Lower leg skin (tissue), 3 donors: ENCODE measurements at regions not wholly inside any gene's neighbourhood (a gene's known extent, or its start where the extent isn't known, plus 50 kb on each side); places are given as distances from the start of the nearest gene placed in this dataset.

Experiments
- CTCF ChIP-seq, 3 donors: fragments of 450-650 bp; IDR thresholded peaks; one replicate each; pipeline ENCODE4 v1.5.1; 2016; ENCODE audit warnings: antibody characterized with exemption in 3 of 3, mild to moderate bottlenecking in 3 of 3, moderate library complexity in 2 of 3
- POLR2A ChIP-seq, 2 donors: fragments of 450-650 bp; IDR thresholded peaks; one replicate each; pipeline ENCODE4 v1.6.1; 2016 to 2017; ENCODE audit warnings: antibody characterized with exemption in 2 of 2, mild to moderate bottlenecking in 1 of 2, moderate library complexity in 1 of 2

GRCh38 chr6:164016056-164016455 lies 601.5 kb downstream of the QKI start:
- TF ChIP-seq POLR2A (IDR thresholded peaks at IDR 0.05) (no peak), CTCF (IDR thresholded peaks at IDR 0.05) (no peak)
